Ovary (tissue), 7 donors: ENCODE measurements at regions not wholly inside any gene's neighbourhood (a gene's known extent, or its start where the extent isn't known, plus 50 kb on each side); places are given as distances from the start of the nearest gene placed in this dataset.
"Not testable (repeated sequence)": the region's sequence is repeated elsewhere in the genome, so short reads cannot be mapped to it uniquely, and the experiment has no call there.

Experiments used
- DNase-seq, 5 donors: peaks; one replicate each; pipeline ENCODE4 v3.0.0-alpha.2; 2019 to 2020
- H3K27ac ChIP-seq, 2 donors: fragments of 200-600 bp; one replicate each; pipeline versions ENCODE4 v1.5.1 to v1.8.0; 2019 to 2022
- H3K27me3 ChIP-seq: fragments of 200-600 bp; one replicate; pipeline ENCODE4 v1.8.0; 2022
- H3K36me3 ChIP-seq: fragments of 200-600 bp; sonication (generic); one replicate; pipeline ENCODE4 v1.5.1; 2019
- H3K4me1 ChIP-seq: one replicate; pipeline ENCODE4 v1.8.1; 2013; ENCODE audit warnings: mild to moderate bottlenecking, moderate library complexity; ENCODE audit not compliant: insufficient read depth
- H3K4me3 ChIP-seq: fragments of 200-600 bp; sonication (generic); one replicate; pipeline ENCODE4 v1.5.1; 2017
- H3K9me3 ChIP-seq, 2 donors: fragments of 200-600 bp in 1 of 2; sonication (generic) in 1 of 2; one replicate each; pipeline versions ENCODE4 v1.5.1 to v1.8.1; 2013 to 2019; ENCODE audit warnings: mild to moderate bottlenecking in 1 of 2, moderate library complexity in 1 of 2
- EP300 ChIP-seq: sonication (generic); formaldehyde crosslinking; IDR thresholded peaks from one replicate; pipeline ENCODE4 v1.6.1; 2017; ENCODE audit warnings: antibody characterized with exemption
- POLR2A ChIP-seq: fragments of 450-650 bp; IDR thresholded peaks from one replicate; pipeline ENCODE4 v1.6.1; 2017; ENCODE audit warnings: antibody characterized with exemption, mild to moderate bottlenecking, moderate library complexity
- WGBS, 3 donors: extraction: QIAGEN DNeasy Blood & Tissue Kit in 1 of 3; methylation state at CpG; one replicate each; pipeline versions ENCODE4 v1.1.5 to v1.1.7; 2013 to 2017; 5-methylcytosine and 5-hydroxymethylcytosine counted together
- intact Hi-C, 4 donors: fragments of 100-400 bp; cut with DNase I; formaldehyde crosslinking; loops; one replicate each; pipeline versions ENCODE4 v1.11.0 to v1.15.1; 2022 to 2023
- TF ChIP-seq, protein P1 (sequence below), 3 donors: fragments of 450-650 bp in 2 of 3; fragments of 200-600 bp in 1 of 3; IDR thresholded peaks; one replicate each; pipeline versions ENCODE4 v1.5.1 to v1.8.0; 2016 to 2022; ENCODE audit warnings: antibody characterized with exemption in 3 of 3, mild to moderate bottlenecking in 1 of 3
- donor health status: DM: no; HTN: no; CAD: no; lungs with moderate emphysema.
- donor health status: DM: no; HTN: no; CAD: no.
- donor health status: Bipolar disorder and iron deficiency.
- donor health status: DM: no; HTN: no; CAD: no.
- donor health status: DM: yes; HTN: yes; CAD: no.

DNA sequence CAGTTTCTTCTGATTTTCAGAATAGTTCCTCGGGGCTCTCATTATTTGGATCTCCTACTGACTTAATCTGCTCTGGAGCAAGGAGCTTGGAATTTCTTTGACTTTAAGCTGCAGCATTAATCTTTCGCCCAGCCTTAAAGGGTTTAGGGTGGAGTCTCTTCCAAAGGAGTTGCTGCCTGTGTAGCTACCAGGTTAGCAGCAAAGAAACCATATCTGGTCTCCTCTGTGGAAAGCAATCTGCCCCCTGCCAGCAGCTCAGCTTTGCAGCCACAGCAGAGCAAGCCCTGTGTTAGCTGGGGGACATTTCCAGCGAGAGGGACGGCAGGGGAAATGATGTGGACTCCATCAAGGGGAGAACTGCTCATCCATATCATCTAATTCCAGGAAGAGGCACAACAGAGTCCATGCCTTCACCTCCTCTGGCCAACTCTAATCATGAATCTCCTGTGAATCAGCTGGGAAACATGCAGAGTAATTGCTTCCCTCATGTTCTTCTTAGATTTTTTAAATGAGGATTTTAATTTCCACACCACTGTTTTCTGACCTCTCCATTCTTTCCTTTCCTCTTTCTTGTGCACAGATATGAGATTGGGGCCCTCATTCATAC, 827.6 kb upstream of the CA10 start:
- TF ChIP-seq EP300 (no peak), POLR2A (no peak)
- TF ChIP-seq, protein P1, sequence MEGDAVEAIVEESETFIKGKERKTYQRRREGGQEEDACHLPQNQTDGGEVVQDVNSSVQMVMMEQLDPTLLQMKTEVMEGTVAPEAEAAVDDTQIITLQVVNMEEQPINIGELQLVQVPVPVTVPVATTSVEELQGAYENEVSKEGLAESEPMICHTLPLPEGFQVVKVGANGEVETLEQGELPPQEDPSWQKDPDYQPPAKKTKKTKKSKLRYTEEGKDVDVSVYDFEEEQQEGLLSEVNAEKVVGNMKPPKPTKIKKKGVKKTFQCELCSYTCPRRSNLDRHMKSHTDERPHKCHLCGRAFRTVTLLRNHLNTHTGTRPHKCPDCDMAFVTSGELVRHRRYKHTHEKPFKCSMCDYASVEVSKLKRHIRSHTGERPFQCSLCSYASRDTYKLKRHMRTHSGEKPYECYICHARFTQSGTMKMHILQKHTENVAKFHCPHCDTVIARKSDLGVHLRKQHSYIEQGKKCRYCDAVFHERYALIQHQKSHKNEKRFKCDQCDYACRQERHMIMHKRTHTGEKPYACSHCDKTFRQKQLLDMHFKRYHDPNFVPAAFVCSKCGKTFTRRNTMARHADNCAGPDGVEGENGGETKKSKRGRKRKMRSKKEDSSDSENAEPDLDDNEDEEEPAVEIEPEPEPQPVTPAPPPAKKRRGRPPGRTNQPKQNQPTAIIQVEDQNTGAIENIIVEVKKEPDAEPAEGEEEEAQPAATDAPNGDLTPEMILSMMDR (IDR thresholded peaks at IDR 0.05), result no peak
- no peak overlapping the region for H3K27ac ChIP-seq
- no peaks in the 10 kb centered on the region for H3K9me3 ChIP-seq
- H3K27me3 ChIP-seq, result no peaks in the 10 kb centered on the region
- H3K4me1 ChIP-seq, result no peaks in the 10 kb centered on the region
- intact Hi-C loops, result no loop called here
- no peak overlapping the region for H3K4me3 ChIP-seq
- WGBS, 3 donors, result 7 to 12% (median 12%) methylated on average over 4 of the region's 4 CpGs
- no peaks in the 10 kb centered on the region for H3K36me3 ChIP-seq
- DNase-seq, result no peak

DNA sequence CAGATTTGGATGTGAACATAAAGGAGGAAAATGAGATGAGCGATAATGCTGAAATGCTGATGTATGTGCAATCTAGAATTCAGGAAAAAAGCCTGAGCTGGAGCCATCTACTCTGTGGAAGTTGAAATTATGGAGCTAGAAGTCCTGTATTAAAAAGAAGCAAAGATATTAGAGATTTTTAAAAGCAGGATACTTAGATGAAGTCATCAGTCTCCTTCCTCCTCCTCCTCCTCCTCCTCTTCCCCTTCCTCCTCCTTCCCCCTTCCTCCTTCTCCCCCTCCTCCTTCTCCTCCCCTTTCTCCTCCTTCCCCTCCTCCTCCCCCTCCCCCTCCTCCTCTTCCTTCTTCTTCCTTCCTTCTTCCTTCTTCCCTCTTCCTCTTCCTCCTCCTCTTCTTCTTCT, 823.8 kb upstream of the CA10 start:
- intact Hi-C loops, result no loop called here
- Histone ChIP-seq H3K27me3 (no peaks in the 10 kb centered on the region), H3K27ac (no peak overlapping the region), H3K9me3 (no peaks in the 10 kb centered on the region), H3K4me1 (no peaks in the 10 kb centered on the region), H3K4me3 (no peak overlapping the region), H3K36me3 (no peaks in the 10 kb centered on the region)
- no peak for DNase-seq
- 87 to 96% (median 96%) methylated on average over 1 of the region's 1 CpG for WGBS, 3 donors
- no peak for TF ChIP-seq EP300
- TF ChIP-seq, protein P1 (IDR thresholded peaks at IDR 0.05), result no peak
- TF ChIP-seq POLR2A, result no peak

DNA sequence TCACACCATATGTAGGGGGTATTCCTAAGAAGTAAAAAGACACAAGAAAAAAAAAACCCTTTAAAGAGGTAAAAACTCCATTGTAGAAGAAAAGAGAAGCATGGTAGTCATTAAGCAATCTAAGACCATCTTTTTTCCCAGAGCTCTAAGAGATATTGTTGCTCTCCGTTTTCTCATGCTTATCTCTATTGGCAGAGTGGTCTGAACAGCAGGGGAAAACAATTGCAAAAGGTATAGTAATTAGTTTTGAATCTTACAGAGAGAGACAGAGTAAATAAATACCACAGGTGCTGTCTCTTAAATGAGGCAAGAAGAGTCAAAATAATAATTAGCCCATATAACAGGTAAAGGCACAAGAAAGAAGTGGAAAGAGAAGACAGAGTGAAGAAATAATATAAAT, 821.4 kb upstream of the CA10 start:
- DNase-seq, result no peak
- H3K4me1 ChIP-seq, result no peaks in the 10 kb centered on the region
- no peaks in the 10 kb centered on the region for H3K9me3 ChIP-seq
- H3K27me3 ChIP-seq, result no peaks in the 10 kb centered on the region
- intact Hi-C loops, result no loop called here
- H3K4me3 ChIP-seq, result no peak overlapping the region
- H3K36me3 ChIP-seq, result no peaks in the 10 kb centered on the region
- TF ChIP-seq POLR2A, result no peak
- no peak for TF ChIP-seq EP300
- TF ChIP-seq, protein P1 (IDR thresholded peaks at IDR 0.05), result no peak
- H3K27ac ChIP-seq, result no peak overlapping the region
- 6 to 17% (median 16%) methylated on average over 1 of the region's 1 CpG for WGBS, 3 donors

DNA sequence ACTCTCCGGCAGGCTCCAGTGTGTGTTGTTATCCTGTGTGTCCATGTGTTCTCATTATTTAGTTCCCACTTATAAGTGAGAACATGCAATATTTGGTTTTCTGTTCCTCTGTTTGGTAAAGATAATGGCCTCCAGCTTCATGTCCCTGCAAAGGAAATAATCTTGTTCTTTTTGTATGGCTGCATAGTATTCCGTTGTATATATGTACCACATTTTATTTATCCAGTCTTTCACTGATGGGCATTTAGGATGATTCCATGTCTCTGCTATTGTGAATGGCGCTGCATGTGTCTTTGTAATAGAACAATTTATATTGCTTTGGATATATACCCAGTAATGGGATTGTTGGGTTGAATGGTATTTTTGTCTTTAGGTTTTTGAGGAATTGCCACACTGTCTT, 807.3 kb upstream of the CA10 start:
- H3K9me3 ChIP-seq, result no peaks in the 10 kb centered on the region
- 83 to 91% (median 84%) methylated on average over 3 of the region's 3 CpGs for WGBS, 3 donors
- no peak for TF ChIP-seq POLR2A
- no peaks in the 10 kb centered on the region for H3K27me3 ChIP-seq
- H3K4me3 ChIP-seq, result no peak overlapping the region
- H3K36me3 ChIP-seq, result no peaks in the 10 kb centered on the region
- no peak overlapping the region for H3K27ac ChIP-seq
- no peak for DNase-seq
- intact Hi-C loops, result no loop called here
- H3K4me1 ChIP-seq, result no peaks in the 10 kb centered on the region

DNA sequence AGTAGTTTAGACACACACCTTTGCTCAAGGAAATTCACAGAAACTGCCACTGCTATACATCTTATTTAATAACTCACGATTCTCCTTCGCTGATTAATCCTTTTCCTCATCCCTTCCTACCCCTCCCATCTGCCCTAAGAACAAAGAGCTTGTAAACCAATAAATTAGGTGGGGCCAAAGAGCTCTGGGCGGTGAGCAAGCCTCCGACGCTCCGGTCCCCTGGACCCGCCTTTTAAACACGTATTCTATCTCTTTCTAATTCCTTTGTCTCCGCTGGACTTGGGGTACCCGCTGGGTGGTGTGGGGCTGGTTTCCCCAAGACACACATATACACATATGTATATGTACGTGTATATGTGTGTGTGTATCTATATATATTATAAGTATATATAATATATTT, 803.2 kb upstream of the CA10 start:
- DNase-seq, H3K36me3 ChIP-seq, H3K27ac ChIP-seq, H3K27me3 ChIP-seq, H3K4me3 ChIP-seq, H3K4me1 ChIP-seq, H3K9me3 ChIP-seq, intact Hi-C loops: not testable (repeated sequence)
- 77 to 78% (median 77%) methylated on average over 11 of the region's 11 CpGs for WGBS, 3 donors
